K562 (cell line): ENCODE measurements at regions not wholly inside any gene's neighbourhood (a gene's known extent, or its start where the extent isn't known, plus 50 kb on each side); places are given as distances from the start of the nearest gene placed in this dataset.

Experiments
- ETS2 ChIP-seq: IDR thresholded peaks from 2 replicates; pipeline ENCODE4 v1.6.1; 2016; ENCODE audit warnings: borderline replicate concordance, missing genetic modification characterization, mild to moderate bottlenecking, moderate library complexity, missing compliant biosample characterization; ENCODE audit not compliant: poor library complexity, severe bottlenecking
- L3MBTL2 ChIP-seq: fragments of 450-650 bp; IDR thresholded peaks from 2 replicates; pipeline ENCODE4 v1.6.1; 2016; ENCODE audit warnings: mild to moderate bottlenecking, moderate library complexity
- NELFE ChIP-seq: IDR thresholded peaks from 2 replicates; pipeline ENCODE4 v1.6.1; 2011; ENCODE audit warnings: mild to moderate bottlenecking; ENCODE audit not compliant: insufficient read depth, insufficient read length
- NRF1 ChIP-seq, 2 experiments: fragments of 450-650 bp; IDR thresholded peaks in 1 of 2; conservative IDR thresholded peaks in 1 of 2; 2 replicates each; pipeline ENCODE4 v1.6.1; 2014; ENCODE audit warnings: mild to moderate bottlenecking in 2 of 2
- STAG1 ChIP-seq: sonication (generic); formaldehyde crosslinking; IDR thresholded peaks from 2 replicates; pipeline ENCODE4 v1.5.0; 2020; ENCODE audit warnings: missing genetic modification reagents, borderline replicate concordance
- ZC3H4 ChIP-seq: sonication (generic); formaldehyde crosslinking; IDR thresholded peaks from 2 replicates; pipeline ENCODE4 v1.9.0; 2021; ENCODE audit warnings: missing genetic modification reagents, borderline replicate concordance
- ZNF174 ChIP-seq: fragments of 250-450 bp; sonication (Bioruptor Pico); IDR thresholded peaks from 2 replicates; pipeline ENCODE4 v1.4.0; 2020; ENCODE audit warnings: mild to moderate bottlenecking
- ZNF316 ChIP-seq: fragments of 450-650 bp; IDR thresholded peaks from 2 replicates; pipeline ENCODE4 v1.6.1; 2016
- ZNF398 ChIP-seq: fragments of 250-450 bp; sonication (Bioruptor Pico); IDR thresholded peaks from 2 replicates; pipeline ENCODE4 v1.8.0; 2021; ENCODE audit warnings: moderate library complexity, mild to moderate bottlenecking, inconsistent platforms
- ZNF785 ChIP-seq: fragments of 250-450 bp; sonication (Bioruptor Pico); IDR thresholded peaks from 2 replicates; pipeline ENCODE4 v1.4.0; 2020; ENCODE audit warnings: mild to moderate bottlenecking
- TF ChIP-seq, protein P1 (sequence below): fragments of 250-450 bp; sonication (Bioruptor Pico); IDR thresholded peaks from 2 replicates; pipeline ENCODE4 v1.8.0; 2022; ENCODE audit warnings: inconsistent platforms, mild to moderate bottlenecking, moderate library complexity, borderline replicate concordance

GRCh38 chr14:99330316-99331240 is 58.6 kb upstream of the BCL11B start (continued):
- TF ChIP-seq ETS2 (tag) (no peak), ZNF316 (no peak), STAG1 (CRISPR knock-in tag) (no peak), ZNF785 (CRISPR knock-in tag) (no peak), NELFE (no peak), ZNF174 (CRISPR knock-in tag) (no peak), ZC3H4 (no peak), NRF1 (conservative IDR thresholded peaks at IDR 0.05 in 1 of 2, IDR thresholded peaks at IDR 0.05 in 1 of 2) (no peak), ZNF398 (CRISPR knock-in tag) (no peak), L3MBTL2 (no peak)
- TF ChIP-seq, protein P1, sequence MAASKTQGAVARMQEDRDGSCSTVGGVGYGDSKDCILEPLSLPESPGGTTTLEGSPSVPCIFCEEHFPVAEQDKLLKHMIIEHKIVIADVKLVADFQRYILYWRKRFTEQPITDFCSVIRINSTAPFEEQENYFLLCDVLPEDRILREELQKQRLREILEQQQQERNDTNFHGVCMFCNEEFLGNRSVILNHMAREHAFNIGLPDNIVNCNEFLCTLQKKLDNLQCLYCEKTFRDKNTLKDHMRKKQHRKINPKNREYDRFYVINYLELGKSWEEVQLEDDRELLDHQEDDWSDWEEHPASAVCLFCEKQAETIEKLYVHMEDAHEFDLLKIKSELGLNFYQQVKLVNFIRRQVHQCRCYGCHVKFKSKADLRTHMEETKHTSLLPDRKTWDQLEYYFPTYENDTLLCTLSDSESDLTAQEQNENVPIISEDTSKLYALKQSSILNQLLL (CRISPR knock-in tag), result no peak
